IPS-18a (cell line): ENCODE measurements at regions not wholly inside any gene's neighbourhood (a gene's known extent, or its start where the extent isn't known, plus 50 kb on each side); places are given as distances from the start of the nearest gene placed in this dataset.
"Not testable (repeated sequence)": the region's sequence is repeated elsewhere in the genome, so short reads cannot be mapped to it uniquely, and the experiment has no call there.

ENCODE experiments used
- H3K27ac ChIP-seq: one replicate; pipeline ENCODE4 v1.5.1; 2013; ENCODE audit warnings: low read length
- H3K27me3 ChIP-seq: one replicate; pipeline ENCODE4 v1.6.1; 2013; ENCODE audit warnings: mild to moderate bottlenecking, low read length; ENCODE audit not compliant: control insufficient read depth, insufficient read depth
- H3K36me3 ChIP-seq: one replicate; pipeline ENCODE4 v1.6.1; 2013; ENCODE audit warnings: low read depth, low read length; ENCODE audit not compliant: control insufficient read depth
- H3K4me1 ChIP-seq: one replicate; pipeline ENCODE4 v1.6.1; 2013; ENCODE audit warnings: low read depth, low read length; ENCODE audit not compliant: control insufficient read depth
- H3K4me3 ChIP-seq: one replicate; pipeline ENCODE4 v1.5.1; 2013; ENCODE audit warnings: low read length
- H3K9ac ChIP-seq: one replicate; pipeline ENCODE4 v1.6.1; 2013; ENCODE audit warnings: mild to moderate bottlenecking, low read length, moderate library complexity
- H3K9me3 ChIP-seq: one replicate; pipeline ENCODE4 v1.6.1; 2013; ENCODE audit warnings: low read depth, low read length; ENCODE audit not compliant: control insufficient read depth

DNA sequence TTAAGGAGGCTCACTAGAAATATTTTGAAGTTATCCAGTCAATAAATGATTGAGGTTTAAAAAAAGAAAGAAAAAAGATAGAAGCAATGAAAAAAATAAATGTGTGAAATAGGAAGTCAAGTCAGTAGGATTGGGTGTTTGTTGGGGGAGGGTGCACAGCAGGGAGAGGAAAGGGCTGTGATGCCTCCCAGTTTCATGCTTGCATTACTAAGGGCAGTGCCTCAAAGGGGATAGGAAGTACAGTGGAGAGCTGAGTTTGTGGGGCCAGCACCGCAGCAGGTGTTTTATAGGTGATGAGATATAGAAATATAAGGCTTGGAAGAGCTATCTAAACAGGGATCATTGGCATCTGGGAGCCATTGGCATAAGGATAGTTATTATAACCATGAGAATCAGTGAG lies 919.2 kb downstream of the STIM2 start:
- Histone ChIP-seq H3K36me3 (no peaks in the 10 kb centered on the region), H3K9me3 (no peaks in the 10 kb centered on the region), H3K4me3 (no peak overlapping the region), H3K27me3 (no peaks in the 10 kb centered on the region), H3K4me1 (peaks cover 5% of the 10 kb centered on the region), H3K9ac (no peak overlapping the region), H3K27ac (no peak overlapping the region)

DNA sequence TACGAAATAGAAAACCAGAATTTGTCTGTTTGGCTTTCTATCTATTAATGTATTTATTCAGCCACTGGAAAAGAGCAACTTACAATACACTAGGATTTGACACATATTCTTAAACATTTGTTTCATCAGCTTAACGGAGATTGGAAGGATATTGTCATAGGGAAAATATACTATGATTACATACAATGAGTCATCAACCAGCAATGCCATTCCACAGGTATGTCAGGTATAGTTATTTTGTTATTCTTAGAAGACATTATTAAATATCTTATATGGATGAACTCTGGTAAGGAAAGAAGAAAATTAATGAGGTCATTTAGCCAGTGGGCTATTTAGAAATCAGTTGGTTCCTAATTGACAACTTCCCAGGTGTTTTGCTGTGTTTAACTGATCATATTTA lies 926.6 kb downstream of the STIM2 start:
- Histone ChIP-seq H3K4me3 (no peak overlapping the region), H3K36me3 (no peaks in the 10 kb centered on the region), H3K9ac (no peak overlapping the region), H3K27ac (no peak overlapping the region), H3K9me3 (no peaks in the 10 kb centered on the region), H3K27me3 (no peaks in the 10 kb centered on the region), H3K4me1 (no peaks in the 10 kb centered on the region)

DNA sequence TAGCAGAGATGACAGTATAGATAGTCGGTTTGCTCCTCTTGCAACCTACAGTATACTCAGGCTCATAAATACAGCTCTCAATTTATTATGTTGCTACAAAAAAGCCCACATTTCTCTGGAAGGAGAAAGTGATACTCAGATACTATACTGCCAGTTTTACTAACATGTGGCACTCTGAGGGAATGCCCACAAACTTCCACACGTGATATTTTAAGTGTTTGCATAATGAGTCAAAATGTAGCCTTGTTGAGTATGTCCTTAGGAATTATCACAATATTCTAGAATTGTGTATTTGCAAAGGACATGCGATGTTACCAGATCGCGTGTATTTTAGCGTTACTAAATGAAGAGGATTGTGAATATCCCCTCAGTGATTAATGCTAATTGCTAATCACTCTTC lies 929.1 kb downstream of the STIM2 start:
- Histone ChIP-seq H3K9me3 (no peaks in the 10 kb centered on the region), H3K27me3 (no peaks in the 10 kb centered on the region), H3K27ac (no peak overlapping the region), H3K36me3 (no peaks in the 10 kb centered on the region), H3K4me3 (no peak overlapping the region), H3K9ac (no peak overlapping the region), H3K4me1 (no peaks in the 10 kb centered on the region)

DNA sequence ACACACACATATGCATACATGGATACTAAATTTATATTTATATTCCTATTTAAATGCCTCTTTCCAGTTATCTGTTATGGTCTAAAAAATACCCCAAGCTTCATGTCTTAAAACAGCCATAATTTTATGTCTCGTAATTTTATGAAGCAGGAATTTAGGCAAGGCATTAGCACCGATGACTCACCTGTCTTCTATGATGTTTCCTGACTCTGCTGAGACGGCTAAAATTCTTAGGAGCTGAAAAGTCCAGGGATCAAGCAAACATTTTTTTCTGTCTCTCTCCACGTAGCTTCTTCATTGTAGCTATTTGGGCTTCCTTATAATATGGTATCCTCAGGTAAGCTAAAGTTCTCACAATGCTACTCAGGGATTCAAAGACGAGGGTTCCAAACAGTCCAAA lies 930.3 kb downstream of the STIM2 start:
- Histone ChIP-seq H3K4me1 (no peaks in the 10 kb centered on the region), H3K4me3 (no peak overlapping the region), H3K9me3 (no peaks in the 10 kb centered on the region), H3K27ac (no peak overlapping the region), H3K27me3 (no peaks in the 10 kb centered on the region), H3K9ac (no peak overlapping the region), H3K36me3 (no peaks in the 10 kb centered on the region)

DNA sequence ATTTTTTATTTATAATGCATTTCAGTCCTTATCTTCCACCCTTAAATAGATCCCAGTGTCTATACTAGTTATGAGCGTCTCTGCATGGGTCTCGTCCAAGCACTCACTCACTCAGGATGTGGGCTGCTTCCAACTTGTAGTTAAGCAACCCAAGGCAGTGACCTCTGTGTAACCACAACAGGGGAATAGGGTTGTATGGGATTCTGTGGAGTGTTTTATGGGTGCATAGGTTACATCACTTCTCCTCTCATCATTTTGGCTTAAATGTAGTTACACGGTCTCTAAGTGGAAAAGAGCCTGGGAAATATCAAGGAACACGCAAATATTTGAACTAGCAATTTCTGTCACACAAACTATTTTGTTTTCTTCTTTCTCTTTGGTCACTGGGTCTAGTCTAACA lies 931.0 kb downstream of the STIM2 start:
- no peak overlapping the region for H3K27ac ChIP-seq
- H3K4me1 ChIP-seq = no peaks in the 10 kb centered on the region
- H3K4me3 ChIP-seq = no peak overlapping the region
- H3K36me3 ChIP-seq = no peaks in the 10 kb centered on the region
- no peak overlapping the region for H3K9ac ChIP-seq
- no peaks in the 10 kb centered on the region for H3K9me3 ChIP-seq
- H3K27me3 ChIP-seq = no peaks in the 10 kb centered on the region

DNA sequence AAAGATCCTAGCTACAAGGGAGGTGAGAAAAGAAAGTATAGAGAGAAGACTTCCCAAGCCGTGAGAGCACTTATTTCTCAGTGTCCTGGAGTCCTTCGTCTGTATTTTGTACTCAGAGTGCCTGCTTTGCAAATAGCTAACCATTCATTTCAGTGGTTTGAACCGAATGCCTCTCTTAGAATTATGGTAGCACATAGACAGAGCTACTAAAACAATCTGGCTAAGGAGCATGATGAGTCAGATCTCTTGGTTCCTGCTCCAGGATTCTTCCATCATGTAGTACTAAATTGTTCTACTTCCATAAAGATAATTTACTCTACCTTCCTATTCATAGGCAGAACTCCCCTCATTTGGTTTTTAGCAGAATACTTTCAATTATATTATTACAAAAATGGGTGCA lies 946.6 kb downstream of the STIM2 start:
- Histone ChIP-seq H3K9ac (no peak overlapping the region), H3K27me3 (no peaks in the 10 kb centered on the region), H3K9me3 (no peaks in the 10 kb centered on the region), H3K36me3 (no peaks in the 10 kb centered on the region), H3K4me1 (no peaks in the 10 kb centered on the region), H3K27ac (no peak overlapping the region), H3K4me3 (no peak overlapping the region)

DNA sequence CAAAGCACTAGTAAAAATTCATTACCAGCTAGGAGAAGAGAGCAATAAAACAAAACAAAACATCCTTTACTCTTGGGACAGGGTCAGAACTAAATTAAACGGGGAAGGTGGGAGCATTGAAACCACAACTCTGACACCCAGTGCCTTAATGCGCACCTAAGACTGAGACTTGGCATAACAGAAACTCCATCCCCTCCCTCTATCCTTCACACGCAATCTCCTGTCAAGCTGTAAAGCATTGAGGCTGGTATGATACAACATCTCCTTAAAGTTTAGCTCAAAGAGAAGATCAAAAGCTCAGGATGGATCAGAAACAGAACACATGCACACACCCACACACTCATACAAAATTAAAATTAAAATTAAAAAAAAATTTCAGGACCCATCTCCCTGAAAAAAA lies 951.3 kb downstream of the STIM2 start:
- no peaks in the 10 kb centered on the region for H3K27me3 ChIP-seq
- H3K4me1 ChIP-seq = no peaks in the 10 kb centered on the region
- no peak overlapping the region for H3K4me3 ChIP-seq
- H3K9me3 ChIP-seq = no peaks in the 10 kb centered on the region
- H3K9ac ChIP-seq = no peak overlapping the region
- H3K36me3 ChIP-seq = no peaks in the 10 kb centered on the region
- H3K27ac ChIP-seq = no peak overlapping the region

DNA sequence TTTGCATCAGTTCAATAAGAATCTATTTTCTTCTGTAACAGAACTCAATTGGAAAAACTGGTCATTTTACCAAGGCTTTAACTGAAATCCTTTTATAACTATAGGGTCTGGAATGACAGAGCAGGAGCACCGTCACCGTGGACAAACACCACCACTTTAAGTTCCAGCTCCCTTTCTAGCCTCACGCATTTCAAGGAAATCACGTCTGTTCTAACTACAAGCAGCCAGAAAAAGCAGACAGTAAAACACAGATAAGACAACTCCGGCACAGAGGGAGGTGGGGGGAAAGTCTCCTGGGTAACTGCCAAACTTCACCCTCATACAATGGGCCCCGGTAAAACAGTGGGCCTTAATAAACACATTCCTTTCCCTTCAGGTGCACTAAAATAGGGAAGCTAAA lies 952.6 kb downstream of the STIM2 start:
- not testable (repeated sequence) for H3K36me3 ChIP-seq, H3K4me1 ChIP-seq, H3K9ac ChIP-seq, H3K27me3 ChIP-seq, H3K27ac ChIP-seq, H3K4me3 ChIP-seq, H3K9me3 ChIP-seq

DNA sequence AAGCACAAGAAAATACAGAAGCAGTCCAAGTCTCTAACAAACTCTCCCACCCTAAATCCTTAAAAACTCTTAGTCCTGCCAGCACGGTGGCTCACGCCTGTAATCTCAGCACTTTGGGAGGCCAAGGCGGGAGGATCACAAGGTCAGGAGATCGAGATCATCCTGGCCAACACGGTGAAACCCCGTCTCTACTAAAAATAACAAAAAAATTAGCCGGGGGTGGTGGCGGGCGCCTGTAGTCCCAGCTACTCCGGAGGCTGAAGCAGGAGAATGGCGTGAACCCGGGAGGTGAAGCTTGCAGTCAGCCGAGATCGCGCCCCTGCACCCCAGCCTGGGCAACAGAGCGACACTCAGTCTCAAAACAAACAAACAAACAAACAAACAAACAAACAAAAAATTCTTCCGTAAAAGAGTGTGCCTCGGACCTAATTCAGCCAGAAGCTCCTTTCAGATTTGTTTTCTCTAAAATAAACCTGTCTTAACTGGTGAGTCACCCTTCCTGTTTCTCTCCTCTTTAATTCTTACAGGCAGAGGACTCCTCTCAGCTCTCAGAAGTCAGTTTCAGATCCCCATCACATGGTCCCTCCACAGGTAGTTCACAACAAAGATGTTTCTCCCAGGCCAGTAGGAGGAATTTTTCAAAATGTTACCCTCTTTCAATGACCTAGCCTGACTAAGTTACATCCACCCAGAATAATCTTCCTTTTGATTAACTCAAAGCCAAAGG lies 953.2 kb downstream of the STIM2 start:
- H3K9ac ChIP-seq, H3K9me3 ChIP-seq, H3K36me3 ChIP-seq, H3K4me3 ChIP-seq, H3K27me3 ChIP-seq, H3K27ac ChIP-seq, H3K4me1 ChIP-seq: not testable (repeated sequence)

DNA sequence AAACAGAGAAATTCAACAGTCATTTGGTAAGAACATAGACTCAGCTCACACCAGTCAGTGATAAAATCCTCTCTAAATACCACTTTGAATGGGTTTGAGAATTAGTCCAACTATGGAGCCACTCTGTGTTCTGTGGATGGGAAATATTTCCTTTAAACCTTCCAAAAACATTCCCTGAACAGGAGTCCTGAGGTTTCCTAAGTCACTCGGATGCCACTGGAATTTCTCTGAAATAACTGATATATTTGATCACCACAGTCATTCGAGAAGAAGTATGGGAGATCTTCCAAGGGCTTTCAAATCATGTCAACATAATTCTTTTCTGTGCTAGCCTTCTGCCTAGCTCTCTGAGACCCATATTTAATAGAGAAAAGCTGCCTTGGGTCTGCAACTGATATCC lies 958.6 kb downstream of the STIM2 start:
- Histone ChIP-seq H3K9ac (no peak overlapping the region), H3K36me3 (no peaks in the 10 kb centered on the region), H3K27me3 (no peaks in the 10 kb centered on the region), H3K4me3 (no peak overlapping the region), H3K4me1 (no peaks in the 10 kb centered on the region), H3K9me3 (peaks cover 8% of the 10 kb centered on the region), H3K27ac (no peak overlapping the region)

DNA sequence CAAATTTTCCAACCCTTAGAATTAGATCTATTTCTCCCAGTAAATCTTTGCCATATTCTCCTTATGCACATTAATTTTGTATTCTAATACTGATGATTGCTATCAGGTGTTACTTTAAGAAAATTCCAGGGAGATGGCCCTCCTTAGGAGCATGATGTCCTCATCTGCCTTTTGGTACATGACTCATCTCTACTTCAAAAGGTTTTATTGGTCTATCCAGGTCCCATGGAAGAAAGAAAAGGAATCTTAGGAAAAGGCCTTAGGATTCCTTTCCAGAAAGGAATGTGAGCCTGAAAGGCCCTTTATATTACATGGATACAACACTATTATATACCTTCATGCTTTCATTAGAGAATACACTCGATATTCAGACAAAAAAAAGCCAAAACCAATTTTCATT lies 968.2 kb downstream of the STIM2 start:
- H3K9ac ChIP-seq = no peak overlapping the region
- no peaks in the 10 kb centered on the region for H3K27me3 ChIP-seq
- no peaks in the 10 kb centered on the region for H3K36me3 ChIP-seq
- no peaks in the 10 kb centered on the region for H3K4me1 ChIP-seq
- no peak overlapping the region for H3K27ac ChIP-seq
- H3K9me3 ChIP-seq = no peaks in the 10 kb centered on the region
- H3K4me3 ChIP-seq = no peak overlapping the region

DNA sequence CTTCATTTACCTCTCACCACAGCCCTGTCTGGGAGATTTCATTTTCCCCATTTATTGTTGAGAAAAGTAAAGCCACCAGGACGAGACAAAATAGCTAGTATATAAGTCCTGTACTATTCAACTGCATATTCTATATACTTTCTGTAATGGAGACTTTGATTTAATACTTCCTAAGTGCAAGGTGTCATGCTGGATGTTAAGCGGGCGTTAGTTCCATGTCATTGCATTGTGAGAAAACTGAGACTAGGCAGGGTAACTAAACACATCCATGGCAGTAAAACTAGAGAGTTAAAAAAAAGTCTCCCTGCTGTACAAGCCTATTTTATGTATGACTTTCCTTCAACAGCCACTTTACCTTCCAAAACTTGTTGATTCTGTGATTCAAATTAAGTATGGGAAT lies 969.6 kb downstream of the STIM2 start:
- Histone ChIP-seq H3K36me3 (no peaks in the 10 kb centered on the region), H3K9me3 (no peaks in the 10 kb centered on the region), H3K27ac (no peak overlapping the region), H3K9ac (no peak overlapping the region), H3K4me3 (no peak overlapping the region), H3K27me3 (no peaks in the 10 kb centered on the region), H3K4me1 (no peaks in the 10 kb centered on the region)
